ENCODE measurements at regions not wholly inside any gene's neighbourhood (a gene's known extent, or its start where the extent isn't known, plus 50 kb on each side); places are given as distances from the start of the nearest gene placed in this dataset.
"Not testable (repeated sequence)": the region's sequence is repeated elsewhere in the genome, so short reads cannot be mapped to it uniquely, and the experiment has no call there.

DNA sequence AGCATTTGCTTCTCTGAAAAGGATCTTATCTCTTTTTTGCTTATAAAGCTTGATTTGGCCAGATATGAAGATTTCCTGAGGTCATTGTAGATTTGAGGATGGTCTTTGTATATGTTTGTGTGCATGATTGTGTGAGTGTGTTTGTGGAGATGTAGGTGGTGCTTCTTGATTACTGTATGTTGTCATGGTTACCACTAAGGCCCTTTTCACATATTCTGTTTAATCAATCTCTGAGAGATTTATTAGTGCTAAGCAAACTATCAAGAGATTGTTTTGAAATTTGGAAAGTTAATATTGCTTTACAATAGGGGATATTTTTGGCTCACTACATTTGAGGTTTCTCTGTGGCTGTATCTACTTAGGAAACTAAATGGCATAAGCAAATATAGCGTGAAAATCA lies 191.7 kb downstream of the S1PR1 start:
- no peak for DNase-seq

DNA sequence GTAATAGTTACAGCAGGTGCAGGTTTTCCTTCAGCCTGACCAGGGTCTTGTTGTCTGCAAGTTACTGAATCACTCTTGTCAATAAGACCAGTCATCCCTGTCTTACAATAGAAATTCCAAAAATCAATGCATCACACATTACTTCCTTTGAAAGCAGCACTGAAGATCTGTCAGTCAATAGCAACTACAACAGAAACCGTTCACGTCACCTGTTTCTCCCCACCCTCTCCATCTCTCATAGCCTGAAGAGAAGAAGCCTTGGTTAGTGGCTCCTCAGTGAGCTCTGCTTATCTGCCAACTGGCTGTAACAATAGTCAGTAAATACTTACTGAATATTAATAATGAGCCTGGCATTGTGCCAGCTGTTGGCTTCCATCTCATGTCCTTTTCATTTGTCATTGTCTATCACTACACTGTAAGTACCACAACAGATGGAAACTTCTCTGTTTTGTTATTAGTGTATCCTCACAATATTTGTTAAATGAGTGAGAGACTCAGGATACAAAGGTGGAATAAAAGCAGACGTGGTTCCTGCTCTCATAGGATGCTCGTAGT lies 195.2 kb downstream of the S1PR1 start:
- DNase-seq: no peak

DNA sequence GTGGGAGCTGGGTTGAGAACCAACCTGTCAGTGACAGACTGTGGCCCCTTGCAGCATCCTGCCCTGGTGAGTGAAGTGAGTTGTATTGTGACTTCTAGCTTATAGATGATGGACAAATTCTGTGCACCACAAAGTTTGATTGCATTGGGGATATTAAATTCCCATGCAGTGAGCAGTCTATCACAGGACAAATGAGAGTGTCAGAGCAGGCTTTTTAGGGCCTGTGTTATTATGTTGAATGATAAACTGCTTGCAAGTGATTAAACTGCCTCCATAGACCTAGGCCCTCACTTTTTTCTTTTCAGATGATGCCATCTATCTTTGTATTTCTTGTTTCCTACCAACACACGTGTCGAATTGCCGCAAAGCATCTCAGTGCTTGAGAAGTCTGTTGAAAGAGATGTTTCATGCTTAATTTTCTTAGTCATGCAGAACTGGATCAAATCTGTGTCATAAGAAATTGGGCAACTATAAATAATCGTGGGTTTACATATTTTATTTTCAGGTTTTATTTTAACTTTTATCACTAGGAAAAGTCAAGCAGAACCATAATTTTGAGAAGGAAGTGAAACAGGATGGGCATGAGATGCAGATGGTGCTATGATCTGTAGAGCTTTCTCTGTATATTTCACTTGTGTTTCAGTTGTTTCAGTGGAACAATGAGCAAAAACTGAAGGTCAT lies 199.2 kb downstream of the S1PR1 start:
- DNase-seq: no peak

DNA sequence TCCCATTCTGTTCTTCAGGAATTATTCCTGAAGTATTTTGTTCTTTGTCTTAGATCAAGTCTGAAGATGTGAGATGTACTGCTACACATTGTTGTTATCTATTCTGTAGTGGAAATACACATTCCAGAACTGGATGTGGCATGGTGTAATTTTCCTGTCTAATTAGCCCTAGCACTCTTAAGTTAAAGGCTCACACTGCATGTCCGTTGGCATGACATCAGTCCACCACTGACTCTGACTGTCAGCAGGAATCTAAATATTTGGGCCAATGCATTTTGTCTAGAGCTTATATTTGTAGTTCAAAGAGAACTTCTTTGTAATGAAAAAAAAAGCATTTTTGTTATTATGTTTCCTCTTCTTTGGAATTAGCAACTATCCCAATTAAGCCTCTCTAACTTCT lies 201.0 kb downstream of the S1PR1 start:
- DNase-seq: no peak

DNA sequence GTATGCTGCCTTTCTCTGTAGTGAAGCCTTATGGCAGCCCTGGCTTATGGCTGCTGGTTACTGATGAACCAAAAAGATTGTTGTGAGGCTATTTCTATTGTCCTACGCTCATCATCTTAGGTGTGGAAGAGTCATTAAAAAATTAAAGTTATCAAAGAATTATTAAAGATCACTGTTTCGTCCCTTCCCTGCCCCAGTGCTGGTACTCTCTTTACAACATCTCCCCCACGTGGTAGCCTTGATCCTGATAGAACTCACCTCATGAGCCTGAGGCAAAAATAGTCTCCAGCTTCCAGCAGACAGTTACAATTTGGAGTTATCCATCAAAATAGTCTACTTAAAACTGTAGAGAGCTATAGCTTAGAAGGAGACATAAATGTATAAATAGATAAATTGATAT lies 201.5 kb downstream of the S1PR1 start:
- DNase-seq: no peak

DNA sequence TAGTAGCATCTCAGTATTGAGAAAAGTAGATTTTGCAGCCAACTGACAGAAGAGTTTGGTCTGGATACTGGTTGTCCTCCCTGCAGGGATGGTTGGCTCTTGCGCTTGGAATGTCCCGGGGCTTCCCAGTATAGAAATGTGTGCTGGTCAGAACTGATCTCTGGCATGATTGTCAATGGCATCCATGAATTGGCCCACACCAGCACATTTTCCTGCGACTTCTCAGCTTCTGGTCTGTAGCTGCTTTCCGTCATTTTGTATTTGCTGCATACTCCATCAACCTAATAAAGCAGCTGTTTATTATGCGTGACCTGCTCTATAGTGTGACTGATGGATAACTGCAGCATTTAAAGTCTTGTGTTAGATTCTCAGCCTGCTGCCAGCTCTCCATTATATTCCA lies 203.7 kb downstream of the S1PR1 start:
- DNase-seq: peak; percentile 35

DNA sequence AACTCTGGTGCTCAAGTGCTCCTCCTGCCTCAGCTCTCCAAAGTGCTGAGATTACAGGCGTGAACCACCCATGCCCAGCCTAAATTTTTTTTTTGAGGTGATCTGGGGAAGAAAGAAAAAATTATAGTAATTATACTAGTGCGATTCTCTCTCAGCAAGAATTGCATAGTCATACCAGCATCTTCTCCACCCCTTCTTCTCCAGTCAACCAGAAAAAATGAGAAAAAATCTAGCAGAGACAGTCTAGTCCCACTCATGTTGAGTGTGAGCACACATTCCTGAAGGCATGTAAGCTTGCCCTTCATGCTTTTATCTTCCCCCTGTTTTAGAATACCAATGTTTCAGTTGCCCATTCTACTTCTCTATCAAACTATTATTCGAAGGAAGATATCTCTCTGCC lies 207.6 kb downstream of the S1PR1 start:
- no peak for DNase-seq

DNA sequence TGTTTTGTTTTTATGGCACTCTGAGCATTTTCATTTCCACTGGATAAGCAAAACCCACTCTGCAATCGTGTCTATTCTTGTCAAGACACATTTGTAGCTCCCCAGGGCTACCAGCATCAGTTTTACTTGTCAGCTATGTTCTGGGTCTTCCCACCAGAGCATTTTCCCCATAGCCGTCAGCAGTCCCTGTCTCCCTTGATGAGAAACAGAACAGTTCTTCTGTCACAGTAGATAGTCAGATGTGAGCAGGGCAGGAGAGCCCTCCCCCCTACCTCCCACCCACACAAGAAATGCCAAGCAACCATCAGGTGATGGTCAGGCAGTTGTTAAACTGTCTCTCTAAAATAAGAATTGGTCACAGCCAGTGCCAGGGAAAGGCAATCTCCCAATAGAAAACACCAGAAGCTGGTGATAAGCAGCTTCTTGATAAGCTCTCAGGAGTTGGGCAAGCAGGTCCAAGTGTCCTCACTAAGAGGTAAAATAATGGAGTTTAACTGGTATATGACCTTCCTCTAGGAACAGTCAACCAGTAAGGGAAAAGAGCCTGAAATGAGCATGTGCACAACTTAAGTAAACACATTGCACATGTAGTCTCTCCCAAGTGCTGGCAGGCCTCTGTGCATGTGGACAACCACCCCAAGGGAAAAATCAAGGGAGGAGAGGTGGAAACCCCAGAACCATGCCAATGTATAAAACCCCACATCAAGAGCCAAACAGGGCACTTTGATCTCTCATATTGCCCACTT lies 208.2 kb downstream of the S1PR1 start:
- no peak for DNase-seq

DNA sequence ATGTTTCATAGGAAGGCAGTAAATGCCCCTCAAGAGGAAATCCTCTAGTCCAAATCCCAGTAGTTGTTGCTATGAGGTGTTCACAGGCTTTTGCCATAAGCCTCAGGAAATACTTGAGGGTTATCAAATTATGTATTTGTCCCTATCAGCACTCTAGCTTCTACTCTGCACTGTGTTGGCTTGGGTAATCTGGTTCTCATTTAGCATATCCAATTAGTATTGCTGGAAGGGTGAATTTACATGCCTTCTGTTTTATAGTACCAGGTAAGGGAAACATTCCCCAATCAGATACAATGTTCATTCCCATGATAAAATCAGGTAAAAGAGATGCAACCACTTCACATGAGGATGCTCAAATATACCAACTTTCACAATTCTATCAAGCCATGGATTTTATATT lies 211.2 kb downstream of the S1PR1 start:
- no peak for DNase-seq

DNA sequence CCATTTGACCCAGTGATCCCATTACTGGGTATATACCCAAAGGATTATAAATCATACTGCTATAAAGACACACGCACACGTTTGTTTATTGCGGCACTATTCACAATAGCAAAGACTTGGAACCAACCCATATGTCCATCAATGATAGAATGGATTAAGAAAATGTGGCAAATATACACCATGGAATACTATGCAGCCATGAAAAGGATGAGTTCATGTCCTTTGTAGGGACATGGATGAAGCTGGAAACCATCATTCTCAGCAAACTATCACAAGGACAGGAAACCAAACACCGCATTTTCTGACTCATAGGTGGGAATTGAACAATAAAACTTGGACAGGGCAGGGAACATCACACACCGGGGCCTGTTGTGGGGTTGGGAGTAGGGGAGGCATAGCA lies 213.9 kb downstream of the S1PR1 start:
- not testable (repeated sequence) for DNase-seq

DNA sequence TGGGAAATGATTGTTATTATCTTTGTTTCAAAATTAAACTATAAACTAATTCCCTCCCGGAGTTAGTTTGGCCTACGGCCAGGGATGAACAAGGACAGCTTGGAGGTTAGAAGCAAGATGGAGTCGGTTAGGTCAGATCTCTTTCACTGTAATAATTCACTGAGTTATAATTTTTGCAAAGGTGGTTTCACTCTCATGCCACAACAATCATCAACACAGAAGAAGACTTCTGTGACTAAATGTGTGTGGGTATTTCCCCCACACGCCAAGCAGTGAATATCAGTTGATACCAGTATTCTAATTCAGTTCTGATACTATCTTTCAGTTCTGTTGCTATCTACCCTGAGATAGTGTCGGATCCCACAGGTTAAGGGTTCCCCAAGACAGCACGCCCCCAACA lies 215.1 kb downstream of the S1PR1 start:
- no peak for DNase-seq

DNA sequence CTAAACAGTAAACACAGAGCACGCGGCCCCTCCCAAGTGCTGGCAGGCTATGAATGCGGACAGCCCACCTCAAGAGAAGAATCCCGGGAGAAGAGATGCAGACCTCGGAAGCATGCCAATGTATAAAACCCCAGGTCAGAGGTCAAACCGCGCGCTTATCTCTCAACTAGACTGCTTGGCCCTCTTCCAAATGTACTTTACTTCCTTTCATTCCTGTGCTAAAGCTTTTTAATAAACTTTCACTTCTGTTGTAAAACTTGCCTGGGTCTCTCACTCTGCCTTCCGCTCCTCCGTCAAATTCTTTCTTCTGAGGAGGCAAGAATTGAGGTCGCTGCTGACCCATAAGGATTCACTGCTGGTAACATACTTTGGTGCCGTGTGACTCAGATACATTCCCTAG lies 216.0 kb downstream of the S1PR1 start:
- DNase-seq: no peak

DNA sequence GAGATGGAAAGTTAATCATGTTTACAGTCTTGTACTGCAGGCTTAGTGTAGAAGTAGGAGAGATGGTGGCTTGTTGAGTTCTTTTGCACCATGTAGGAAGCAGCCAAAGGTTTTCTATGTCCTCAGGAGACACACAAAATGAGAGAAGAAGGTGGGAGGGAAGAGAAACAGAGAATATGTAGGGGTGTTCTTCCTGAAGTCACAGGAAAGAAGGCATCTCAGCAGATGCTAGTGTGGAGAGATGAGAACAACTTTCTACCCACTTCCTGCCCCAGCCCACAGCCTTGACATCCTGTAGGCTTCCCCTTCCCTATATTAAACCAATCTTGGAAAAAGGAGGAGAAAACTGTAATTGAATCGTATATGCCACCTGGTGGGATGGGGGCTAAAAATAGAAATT lies 217.0 kb downstream of the S1PR1 start:
- DNase-seq: no peak

DNA sequence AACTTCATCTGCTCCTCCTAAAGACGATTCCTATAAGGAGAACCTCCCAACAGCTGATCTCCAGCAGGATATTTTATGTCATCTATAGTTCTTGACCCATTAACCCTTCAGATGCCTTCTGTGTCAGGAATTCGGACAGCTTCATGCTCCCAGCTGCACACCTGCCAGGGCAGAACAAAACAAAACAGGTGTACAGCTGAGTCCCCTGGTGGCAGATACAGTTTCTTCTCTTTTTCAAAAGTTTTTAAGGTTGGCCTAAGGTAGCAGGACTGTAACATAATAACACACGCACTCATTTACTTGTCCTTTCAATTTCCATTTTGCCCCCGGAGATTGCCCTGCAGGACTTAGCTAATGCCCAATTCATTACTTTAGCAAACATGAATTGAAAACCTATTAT lies 218.3 kb downstream of the S1PR1 start:
- no peak for DNase-seq

DNA sequence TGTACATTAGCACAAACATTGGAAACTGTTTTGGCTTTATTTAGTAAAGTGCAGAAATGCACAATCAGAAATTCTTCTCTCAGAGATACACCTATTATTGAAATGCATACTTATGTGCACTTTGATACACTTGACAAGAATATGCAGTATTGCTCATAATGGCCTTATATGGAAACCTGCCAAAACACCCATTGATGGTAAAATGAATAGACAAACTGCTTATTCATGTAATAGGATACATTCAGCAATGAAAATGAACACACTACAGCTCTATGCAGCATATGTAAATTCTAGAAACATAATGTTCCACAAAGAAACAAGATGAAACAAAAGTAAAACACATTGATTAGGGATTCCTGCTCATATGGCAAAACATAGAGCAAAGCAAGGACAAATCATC lies 223.9 kb downstream of the S1PR1 start:
- DNase-seq: no peak

DNA sequence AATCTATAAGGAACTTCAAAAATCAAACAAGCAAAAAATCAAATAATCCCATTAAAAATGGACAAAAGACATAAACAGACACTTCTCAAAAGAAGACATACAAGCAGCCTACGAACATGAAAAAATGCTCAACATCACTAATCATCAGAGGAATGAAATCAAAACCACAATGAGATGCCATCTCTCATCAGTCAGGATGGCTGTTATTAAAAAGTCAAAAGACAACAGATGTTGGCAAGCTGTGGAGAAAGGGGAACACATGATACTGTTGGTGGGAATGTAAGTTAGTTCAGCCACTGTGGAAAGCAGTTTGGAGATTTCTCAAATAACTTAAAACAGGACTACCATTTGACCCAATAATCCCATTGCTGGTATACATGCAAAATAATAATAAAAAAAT lies 226.4 kb downstream of the S1PR1 start:
- no peak for DNase-seq

DNA sequence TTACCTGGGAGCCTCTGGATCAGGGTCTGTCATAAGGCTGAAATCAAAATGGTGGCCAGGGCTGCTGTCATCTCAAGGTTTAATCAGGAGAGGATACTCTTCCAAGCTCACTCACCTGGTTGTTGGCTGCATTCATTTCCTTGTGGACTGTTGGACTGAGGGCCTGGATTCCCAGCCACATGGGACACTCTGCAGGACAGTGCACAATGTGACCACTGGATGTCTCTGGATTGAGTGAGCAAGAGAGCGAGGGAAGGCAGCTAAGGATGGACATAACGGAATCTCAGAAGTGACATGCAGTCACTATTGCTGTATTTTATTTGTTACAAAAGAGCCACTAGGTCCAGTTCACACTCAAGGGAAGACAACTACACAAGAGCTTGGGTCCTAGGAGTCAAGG lies 229.1 kb downstream of the S1PR1 start:
- no peak for DNase-seq

DNA sequence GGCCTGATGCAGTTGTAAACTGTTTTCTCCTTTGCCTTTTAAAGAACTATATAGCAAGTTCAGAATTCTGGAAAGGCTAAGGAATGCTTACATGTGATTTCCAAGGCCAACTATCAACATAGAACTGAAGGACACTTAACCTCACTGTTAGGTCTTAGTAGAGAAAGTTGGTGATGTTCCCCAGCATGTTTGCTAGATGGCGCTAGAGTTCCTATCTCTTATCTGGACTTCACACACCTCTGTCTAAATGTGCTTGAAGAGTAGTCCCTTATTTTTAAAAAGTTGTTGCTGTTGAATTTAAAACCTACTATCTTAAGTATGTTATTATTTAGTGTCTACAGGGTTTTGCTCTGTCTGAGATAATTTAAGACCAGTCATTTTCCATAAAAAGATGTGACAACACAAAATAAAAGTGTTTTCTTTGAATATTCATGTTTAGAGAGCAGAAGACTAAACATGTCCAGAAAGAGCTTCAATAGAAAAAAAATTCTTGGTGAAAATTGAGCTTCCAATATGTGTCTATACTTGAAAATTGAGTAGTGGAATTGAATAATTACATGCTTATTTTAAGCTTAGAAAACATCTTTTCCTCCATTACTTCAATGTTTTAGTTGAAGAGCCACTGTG lies 237.3 kb downstream of the S1PR1 start:
- DNase-seq: peak; percentile 24

DNA sequence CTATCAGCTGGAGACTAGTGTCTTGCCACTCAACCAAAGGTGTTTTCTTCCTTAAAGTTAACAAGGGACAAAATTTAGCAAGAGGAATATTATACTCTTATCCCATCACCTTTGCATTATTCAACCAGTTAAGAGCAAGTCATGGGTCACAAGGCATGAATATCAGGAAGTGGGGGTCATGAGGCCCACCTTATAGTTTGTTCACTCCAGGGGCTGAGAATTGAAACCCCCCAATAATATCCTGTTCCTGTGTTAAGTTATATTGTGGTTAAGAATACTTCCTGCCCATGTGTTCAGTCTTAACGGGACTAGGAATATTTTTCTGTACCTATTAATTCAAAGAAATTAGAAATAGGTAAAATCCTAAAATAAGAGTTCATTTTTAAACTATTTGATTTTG lies 239.7 kb downstream of the S1PR1 start:
- DNase-seq: no peak

DNA sequence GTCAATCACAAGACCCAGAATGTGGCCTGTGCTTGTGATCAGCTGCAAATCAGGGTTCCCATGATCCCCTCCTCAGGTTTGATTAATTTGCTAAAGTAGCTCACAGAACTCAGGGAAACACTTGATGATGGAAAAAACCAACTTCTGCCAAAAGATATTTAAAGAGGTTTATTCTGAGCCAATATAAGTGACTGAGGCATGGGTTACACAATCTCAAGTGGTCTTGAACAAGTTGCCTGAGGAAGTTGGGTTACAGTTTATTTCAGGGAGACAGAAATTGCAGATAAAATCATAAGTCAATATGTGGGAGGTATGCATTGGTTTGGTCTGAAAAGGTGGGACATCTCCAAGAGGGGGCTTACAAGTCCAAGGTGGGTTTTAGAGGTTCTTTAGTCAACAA lies 243.1 kb downstream of the S1PR1 start:
- no peak for DNase-seq

DNA sequence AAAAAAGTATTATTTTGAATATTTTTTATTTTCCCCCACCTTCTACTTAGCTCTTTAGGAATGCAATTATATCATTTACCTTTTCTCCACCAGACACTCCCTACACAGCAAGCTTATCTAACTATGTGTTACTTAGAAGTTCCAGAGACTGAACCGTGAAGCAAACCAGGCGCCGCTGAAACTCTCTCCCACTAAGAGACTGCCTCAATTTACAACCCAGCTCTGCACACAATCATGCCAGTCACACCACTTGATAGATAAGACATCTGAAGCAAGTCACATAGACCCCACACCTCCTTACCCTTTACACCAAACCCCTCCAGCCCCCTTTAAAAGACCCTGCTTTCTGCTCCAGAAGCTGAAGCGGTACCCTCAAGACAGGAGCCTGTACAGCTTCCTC lies 245.5 kb downstream of the S1PR1 start:
- DNase-seq: no peak

DNA sequence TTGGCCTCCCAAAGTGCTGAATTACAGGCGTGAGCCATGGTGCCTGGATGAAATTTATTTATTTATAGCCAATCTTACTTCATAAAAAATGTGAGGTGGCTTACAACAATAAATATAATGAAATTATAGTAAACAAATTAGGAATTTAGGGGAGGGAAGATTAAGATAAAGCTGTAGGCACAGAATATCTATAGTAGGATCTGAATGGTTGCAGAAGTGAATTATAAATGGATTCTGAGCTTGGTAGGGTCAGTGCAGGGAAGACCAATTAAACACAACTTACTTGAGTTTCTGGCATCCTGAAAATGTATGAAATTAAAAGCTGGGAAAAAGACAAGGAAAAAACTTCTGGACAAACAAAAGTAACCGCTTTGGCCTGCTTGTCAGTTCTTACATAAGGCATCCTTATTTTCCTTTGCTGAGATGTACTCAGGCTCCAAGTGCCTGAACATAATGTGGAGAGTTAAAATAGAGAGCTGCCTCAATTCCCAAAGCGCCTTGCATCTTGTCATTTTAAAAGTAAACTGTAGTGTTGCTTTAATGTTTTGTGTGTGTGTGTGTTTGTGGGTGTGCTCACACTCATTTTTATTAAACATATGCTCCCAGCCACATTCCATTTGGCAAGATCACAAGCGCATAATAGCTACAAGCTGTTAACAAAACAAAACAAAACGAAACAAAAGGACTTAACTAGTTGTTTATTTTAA lies 247.3 kb downstream of the S1PR1 start:
- peak; percentile 26 for DNase-seq

DNA sequence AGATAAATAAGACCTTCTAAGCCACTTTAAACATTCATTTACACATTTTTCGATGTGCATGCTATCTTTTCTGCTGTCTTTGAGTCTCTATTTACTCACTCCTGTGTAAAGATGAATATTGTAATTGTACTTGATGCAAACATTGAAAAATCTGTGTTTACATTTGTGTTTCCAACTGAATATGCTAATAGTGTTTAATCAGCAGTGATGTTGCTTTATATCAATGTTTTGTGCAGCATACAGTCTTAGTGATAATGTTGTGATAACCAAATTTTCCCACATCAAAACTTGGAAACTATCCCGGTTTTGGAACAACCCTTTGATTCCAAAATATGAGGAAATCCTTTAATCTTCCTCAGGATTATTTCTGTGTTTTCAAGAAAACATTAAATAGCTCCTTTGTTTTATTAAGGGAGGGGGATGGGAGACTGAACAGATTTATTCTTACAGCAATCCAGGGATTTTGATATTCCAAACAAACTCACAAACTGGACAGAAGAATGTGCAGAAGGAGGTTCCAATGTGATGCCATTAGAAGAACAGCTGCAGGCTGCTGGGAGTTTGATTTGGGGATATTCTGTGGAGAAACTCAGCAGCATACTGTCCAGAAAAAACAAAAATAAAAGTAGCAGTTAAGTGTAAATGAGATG lies 248.0 kb downstream of the S1PR1 start:
- peak; percentile 56 for DNase-seq
